Uterus (tissue), 2 donors: ENCODE measurements at regions not wholly inside any gene's neighbourhood (a gene's known extent, or its start where the extent isn't known, plus 50 kb on each side); places are given as distances from the start of the nearest gene placed in this dataset.

Experiments
- CTCF ChIP-seq, 4 experiments: fragments of 200-600 bp in 2 of 4; fragments of 450-650 bp in 2 of 4; sonication (generic) in 2 of 4; IDR thresholded peaks; one replicate each; pipeline ENCODE4 v1.5.1; 2016 to 2019; ENCODE audit warnings: antibody characterized with exemption in 4 of 4, mild to moderate bottlenecking in 2 of 4, moderate library complexity in 1 of 4
- POLR2A ChIP-seq, 2 donors: fragments of 450-650 bp; IDR thresholded peaks; one replicate each; pipeline ENCODE4 v1.6.1; 2016; ENCODE audit warnings: antibody characterized with exemption in 2 of 2, mild to moderate bottlenecking in 1 of 2, moderate library complexity in 1 of 2

- TF ChIP-seq CTCF (IDR thresholded peaks at IDR 0.05): no peak
- TF ChIP-seq POLR2A (IDR thresholded peaks at IDR 0.05): no peak
These were observed 168.2 kb upstream of the PDGFD start for GRCh38 chr11:104332110-104332509.
